ENCODE measurements at regions not wholly inside any gene's neighbourhood (a gene's known extent, or its start where the extent isn't known, plus 50 kb on each side); places are given as distances from the start of the nearest gene placed in this dataset.

DNA sequence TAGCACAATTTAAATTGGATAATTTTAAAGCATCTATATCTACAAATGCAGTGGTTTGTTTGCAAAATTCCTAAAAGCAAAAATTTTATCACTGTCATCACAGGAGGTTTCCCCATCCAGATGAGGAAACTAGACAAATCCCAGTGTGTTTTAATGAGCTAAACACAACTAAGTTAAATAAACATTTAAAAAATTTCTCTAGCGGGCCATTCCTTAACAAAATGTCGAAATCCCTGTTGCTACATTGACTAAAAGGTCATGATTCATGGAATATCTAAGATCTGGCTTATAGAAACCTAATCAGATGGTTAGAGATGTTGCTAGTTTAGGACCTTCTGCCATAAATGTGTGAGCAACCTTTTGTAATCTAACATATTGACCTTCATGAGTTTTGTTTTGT lies 107.3 kb upstream of the BDNF start:
- no TSS peak for BruUV-seq (replicated peaks)
- ChIA-PET RAD21 (ENCODE audit: low non-redundant PET in 1 of 2, low total read pairs in 2 of 2, uncharacterized antibody in 2 of 2, unreplicated experiment in 2 of 2) (no interaction called here), POLR2A (no interaction called here), CTCF (no interaction called here)
- no peak for DNase-seq (ENCODE audit: low read depth, low spot score)
- H3K9ac ChIP-seq (ENCODE audit: low read length): no peak overlapping the region
- no peak overlapping the region for H3K4me2 ChIP-seq (ENCODE audit: low read length)
- no peaks in the 10 kb centered on the region for H3K27me3 ChIP-seq (ENCODE audit: insufficient read depth, low read length)
- no peaks in the 10 kb centered on the region for H3K9me2 ChIP-seq (ENCODE audit: insufficient read depth)
- no peaks in the 10 kb centered on the region for H4K20me1 ChIP-seq (ENCODE audit: insufficient read depth)
- TF ChIP-seq, protein P1, sequence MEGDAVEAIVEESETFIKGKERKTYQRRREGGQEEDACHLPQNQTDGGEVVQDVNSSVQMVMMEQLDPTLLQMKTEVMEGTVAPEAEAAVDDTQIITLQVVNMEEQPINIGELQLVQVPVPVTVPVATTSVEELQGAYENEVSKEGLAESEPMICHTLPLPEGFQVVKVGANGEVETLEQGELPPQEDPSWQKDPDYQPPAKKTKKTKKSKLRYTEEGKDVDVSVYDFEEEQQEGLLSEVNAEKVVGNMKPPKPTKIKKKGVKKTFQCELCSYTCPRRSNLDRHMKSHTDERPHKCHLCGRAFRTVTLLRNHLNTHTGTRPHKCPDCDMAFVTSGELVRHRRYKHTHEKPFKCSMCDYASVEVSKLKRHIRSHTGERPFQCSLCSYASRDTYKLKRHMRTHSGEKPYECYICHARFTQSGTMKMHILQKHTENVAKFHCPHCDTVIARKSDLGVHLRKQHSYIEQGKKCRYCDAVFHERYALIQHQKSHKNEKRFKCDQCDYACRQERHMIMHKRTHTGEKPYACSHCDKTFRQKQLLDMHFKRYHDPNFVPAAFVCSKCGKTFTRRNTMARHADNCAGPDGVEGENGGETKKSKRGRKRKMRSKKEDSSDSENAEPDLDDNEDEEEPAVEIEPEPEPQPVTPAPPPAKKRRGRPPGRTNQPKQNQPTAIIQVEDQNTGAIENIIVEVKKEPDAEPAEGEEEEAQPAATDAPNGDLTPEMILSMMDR (IDR thresholded peaks at IDR 0.05 in 2 of 3, conservative IDR thresholded peaks at IDR 0.05 in 1 of 3; ENCODE audit: borderline replicate concordance in 1 of 3, insufficient read depth in 1 of 3, low read depth in 2 of 3, low read length in 2 of 3): no peak
- TF ChIP-seq EZH2 (IDR thresholded peaks at IDR 0.05) (no peak), RAD21 (IDR thresholded peaks at IDR 0.05; ENCODE audit: low read depth) (no peak), SP1 (IDR thresholded peaks at IDR 0.05; ENCODE audit: low read depth) (no peak), CEBPB (IDR thresholded peaks at IDR 0.05; ENCODE audit: low read depth) (no peak), ZBTB33 (IDR thresholded peaks at IDR 0.05; ENCODE audit: extremely low read depth, insufficient replicate concordance, low read length) (no peak), JUND (IDR thresholded peaks at IDR 0.05) (no peak), ZNF274 (IDR thresholded peaks at IDR 0.05; ENCODE audit: low read depth, low read length) (no peak), ZFX (IDR thresholded peaks at IDR 0.05) (no peak), TCF7L2 (IDR thresholded peaks at IDR 0.05; ENCODE audit: borderline replicate concordance, extremely low read depth, insufficient read depth, insufficient read length) (no peak), EGR1 (IDR thresholded peaks at IDR 0.05; ENCODE audit: low read depth) (no peak), REST (IDR thresholded peaks at IDR 0.05; ENCODE audit: low read depth) (no peak), CBX3 (IDR thresholded peaks at IDR 0.05; ENCODE audit: low read depth) (no peak), YY1 (IDR thresholded peaks at IDR 0.05; ENCODE audit: extremely low read depth, insufficient replicate concordance, low read depth, low read length) (no peak), EZH2phosphoT487 (IDR thresholded peaks at IDR 0.05; ENCODE audit: borderline replicate concordance) (no peak), SRF (IDR thresholded peaks at IDR 0.05; ENCODE audit: low read depth) (no peak), ELF1 (IDR thresholded peaks at IDR 0.05; ENCODE audit: borderline replicate concordance, low read depth) (no peak), SIN3A (IDR thresholded peaks at IDR 0.05; ENCODE audit: low read depth) (no peak)
- TF ChIP-seq, protein P2, sequence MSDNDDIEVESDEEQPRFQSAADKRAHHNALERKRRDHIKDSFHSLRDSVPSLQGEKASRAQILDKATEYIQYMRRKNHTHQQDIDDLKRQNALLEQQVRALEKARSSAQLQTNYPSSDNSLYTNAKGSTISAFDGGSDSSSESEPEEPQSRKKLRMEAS (IDR thresholded peaks at IDR 0.05): no peak
- TF ChIP-seq, protein P3, sequence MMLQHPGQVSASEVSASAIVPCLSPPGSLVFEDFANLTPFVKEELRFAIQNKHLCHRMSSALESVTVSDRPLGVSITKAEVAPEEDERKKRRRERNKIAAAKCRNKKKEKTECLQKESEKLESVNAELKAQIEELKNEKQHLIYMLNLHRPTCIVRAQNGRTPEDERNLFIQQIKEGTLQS (IDR thresholded peaks at IDR 0.05): no peak
- ATAC-seq: no peak
- H3K4me1 ChIP-seq (ENCODE audit: control insufficient read depth in 1 of 2, insufficient read depth in 2 of 2, low read length in 2 of 2): no peaks in the 10 kb centered on the region
- H3K9me3 ChIP-seq (ENCODE audit: control insufficient read depth in 1 of 2, insufficient read depth in 1 of 2, low read depth in 1 of 2, low read length in 2 of 2): no peaks in the 10 kb centered on the region
- H2AFZ ChIP-seq (ENCODE audit: low read depth, low read length, poor library complexity, severe bottlenecking): no peak overlapping the region
- no peaks in the 10 kb centered on the region for H3K79me2 ChIP-seq (ENCODE audit: insufficient read depth, low read length)
- no peak overlapping the region for H3K27ac ChIP-seq (ENCODE audit: low read depth, low read length)
- intact Hi-C loops (cut with micrococcal nuclease): no loop called here
- H3K36me3 ChIP-seq (ENCODE audit: control insufficient read depth in 1 of 2, insufficient read depth in 2 of 2, low read length in 2 of 2): no peaks in the 10 kb centered on the region
- no peak overlapping the region for H3K4me3 ChIP-seq (replicated peaks in 1 of 2; ENCODE audit: low read depth in 1 of 2, low read length in 2 of 2)
